ENCODE measurements at regions not wholly inside any gene's neighbourhood (a gene's known extent, or its start where the extent isn't known, plus 50 kb on each side); places are given as distances from the start of the nearest gene placed in this dataset.
"Not testable (repeated sequence)": the region's sequence is repeated elsewhere in the genome, so short reads cannot be mapped to it uniquely, and the experiment has no call there.

DNA sequence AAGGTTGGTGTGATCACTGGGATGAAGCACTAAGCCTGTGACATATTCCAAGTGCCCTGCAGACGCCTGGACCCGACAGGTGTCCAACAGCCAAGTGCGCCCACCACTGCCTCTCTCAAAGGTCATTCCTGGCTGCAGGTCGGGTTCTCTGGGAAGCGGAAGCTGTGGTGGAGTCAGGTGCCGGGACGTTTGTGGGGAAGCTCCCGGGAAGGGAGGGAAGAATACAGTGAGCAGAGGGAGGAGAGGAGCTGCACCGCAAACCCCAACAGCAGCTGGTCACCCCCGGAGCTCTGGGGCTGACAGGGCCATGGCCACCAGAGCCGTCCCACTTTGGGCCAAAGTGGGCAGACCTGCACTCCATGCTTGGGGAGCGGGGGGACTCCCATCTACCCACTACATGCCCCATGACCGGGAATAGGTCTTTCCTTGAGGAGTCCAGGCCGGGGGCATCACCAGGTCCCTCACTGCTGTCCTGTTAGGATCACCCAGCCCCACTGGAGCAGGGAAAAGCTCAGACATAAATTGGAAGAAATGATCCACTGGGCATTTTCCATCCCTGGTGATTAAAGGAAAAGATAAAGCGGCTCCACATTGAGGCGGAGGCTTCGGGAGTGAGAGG, 84.5 kb upstream of the PPP2R2D start:
- DNase-seq (ENCODE audit: low read depth) = no peak

GRCh38 chr10:131816941-131817700, 83.7 kb upstream of the PPP2R2D start:
- no peak for DNase-seq (ENCODE audit: low read depth)

DNA sequence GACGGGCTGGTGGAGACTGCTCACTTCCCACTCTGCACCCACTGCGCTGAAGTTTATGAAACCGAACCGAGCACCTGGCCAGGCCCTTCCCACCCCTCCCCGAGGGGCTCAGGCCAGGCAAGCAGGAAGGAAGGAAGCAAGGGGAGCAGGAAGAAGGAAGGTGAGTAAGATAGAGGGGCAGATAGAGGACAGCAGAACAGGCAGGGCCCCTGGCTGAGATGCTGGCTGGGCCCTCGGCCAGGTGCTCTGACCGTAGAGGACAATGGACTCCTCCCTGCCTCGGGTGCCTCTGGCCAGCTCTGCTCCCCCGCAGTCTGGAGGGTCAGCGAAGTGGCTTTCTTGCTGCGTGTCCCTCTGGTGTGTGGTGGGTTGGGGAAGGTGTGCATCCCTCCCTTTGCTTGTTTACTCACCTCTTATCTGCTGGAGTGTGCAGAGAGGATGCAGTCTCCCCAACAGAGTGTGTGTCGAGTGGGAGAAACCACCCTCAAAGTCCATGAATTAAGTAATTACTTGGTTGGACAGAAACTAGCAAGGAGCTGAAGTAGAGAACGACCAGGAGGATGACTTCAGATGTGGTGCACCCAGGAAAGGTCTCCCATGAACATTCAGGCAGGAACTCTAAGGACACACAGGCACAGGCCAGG, 82.8 kb upstream of the PPP2R2D start:
- DNase-seq (ENCODE audit: low read depth) = no peak

DNA sequence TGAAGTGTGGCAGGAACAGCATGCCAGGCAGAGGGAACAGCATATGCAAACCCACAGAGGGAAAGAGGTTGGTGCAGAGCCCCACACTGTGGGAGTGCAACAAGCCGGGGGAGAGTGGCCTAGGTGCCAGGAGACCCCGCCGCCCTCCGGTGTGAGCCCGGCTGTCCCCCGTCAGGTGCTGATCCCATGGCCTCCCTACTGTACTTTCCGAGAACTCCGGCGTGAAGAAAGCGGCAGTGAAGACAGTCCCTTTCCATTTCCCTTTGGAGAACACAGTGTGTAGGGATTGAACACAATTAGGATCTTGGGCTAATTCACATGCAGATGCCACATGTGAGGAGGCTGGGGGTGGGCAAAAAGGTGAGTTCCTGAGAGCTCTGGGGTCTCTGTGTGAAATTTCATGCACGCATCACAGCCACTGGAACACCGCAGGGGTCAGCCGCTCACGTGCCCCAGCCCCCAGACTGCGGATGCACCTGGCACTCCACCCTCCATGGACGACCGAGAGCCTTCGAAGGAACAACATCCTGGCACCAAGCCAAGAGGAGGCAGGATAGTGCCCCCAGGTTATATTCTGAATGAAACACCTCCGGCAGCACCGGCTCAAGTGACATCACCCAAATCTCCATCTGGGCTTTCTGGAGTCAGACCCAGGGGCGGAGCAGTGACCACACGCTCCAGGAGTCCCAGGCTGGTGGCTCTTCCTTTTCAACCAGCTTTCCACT, 82.1 kb upstream of the PPP2R2D start:
- no peak for DNase-seq (ENCODE audit: low read depth)

DNA sequence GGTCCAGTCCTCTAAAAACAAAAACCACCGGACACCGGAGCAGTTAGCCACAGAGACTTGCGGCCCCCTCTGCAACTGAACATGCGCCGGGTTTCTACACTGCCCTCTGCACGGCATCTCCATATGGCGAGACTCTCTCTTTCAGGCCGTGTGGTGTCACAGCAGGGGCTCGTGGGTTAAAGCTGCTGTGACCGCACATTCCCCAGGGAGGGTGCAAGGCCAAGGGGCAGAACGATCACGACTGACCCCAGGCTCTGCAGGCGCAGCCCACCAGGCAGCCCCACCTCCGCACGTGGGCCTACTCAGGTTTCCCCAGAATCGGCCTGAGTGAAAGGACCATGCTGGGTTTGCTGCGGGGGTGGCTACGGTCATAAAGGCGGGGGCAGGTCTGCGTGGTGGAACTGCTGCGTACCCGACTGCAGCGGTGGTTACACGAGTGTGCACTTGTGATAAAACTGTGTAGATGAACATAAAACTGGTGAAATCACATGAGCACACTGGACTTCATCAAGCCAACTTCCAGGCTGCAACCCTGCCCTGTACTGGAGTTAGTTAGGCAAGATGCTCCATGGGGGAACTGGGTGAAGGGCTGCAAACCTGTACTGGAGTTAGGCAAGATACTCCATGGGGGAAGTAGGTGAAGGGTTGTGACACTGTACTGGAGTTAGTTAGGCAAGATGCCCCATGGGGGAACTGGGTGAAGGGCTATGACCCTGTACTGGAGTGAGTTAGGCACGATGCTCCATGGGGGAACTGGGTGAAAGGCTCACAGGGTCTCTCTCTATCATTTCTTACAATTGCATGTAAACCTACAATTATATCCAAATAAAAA, 81.4 kb upstream of the PPP2R2D start:
- DNase-seq (ENCODE audit: low read depth) = no peak

GRCh38 chr10:131820626-131821025, 80.2 kb upstream of the PPP2R2D start:
- DNase-seq (ENCODE audit: low read depth) = no peak

DNA sequence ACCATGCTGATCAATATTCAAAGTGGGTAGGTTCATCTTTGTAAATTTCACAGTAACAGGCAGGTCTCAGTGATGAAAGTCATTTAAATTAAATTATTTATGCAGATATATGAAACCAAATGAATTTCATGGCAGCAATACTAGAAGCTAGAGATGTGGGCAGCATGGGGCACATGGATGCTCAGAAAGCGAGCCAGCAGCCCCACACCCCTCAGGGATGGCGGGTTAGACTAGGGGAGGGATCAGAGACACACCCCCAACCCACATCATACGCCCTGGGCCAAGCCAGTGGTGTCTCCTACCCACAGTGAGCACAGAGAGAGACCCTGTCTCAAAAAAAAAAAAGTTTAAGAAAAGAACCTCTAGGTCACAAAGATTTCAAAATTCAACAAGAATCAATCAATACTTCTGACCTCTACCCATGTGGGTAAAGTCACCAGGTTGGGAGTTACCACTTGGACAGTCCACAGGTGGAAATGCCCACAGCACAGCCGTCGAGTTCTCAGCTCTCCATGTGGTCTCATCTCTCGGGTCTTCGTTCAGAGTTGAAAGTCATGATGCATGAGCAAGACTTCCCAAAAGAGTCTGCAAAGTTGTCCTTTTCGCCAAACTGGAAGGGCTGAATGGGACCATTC, 79.3 kb upstream of the PPP2R2D start:
- no peak for DNase-seq (ENCODE audit: low read depth)

- DNase-seq (ENCODE audit: low read depth) = no peak
Observed at GRCh38 chr10:131822013-131822691, 78.7 kb upstream of the PPP2R2D start.

DNA sequence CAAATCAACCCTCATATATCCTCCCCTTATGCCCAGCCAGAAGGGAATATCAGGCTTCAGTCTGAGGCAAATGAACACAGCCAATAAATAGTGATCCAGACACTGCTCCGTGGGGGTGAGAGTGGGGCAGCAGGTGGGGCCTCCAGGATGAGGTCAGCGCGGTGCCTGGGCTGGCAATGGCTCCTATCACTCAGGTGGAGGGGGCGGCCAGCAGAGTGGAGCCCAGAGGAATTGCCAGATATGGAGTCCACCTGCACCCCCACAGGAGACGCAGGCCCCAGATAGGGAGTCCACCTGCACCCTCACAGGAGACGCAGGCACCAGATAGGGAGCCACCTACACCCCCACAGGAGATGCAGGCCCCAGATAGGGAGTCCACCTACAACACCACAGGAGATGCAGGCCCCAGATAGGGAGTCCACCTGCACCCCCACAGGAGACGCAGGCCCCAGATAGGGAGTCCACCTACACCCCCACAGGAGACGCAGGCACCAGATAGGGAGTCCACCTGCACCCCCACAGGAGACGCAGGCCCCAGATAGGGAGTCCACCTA, 78.0 kb upstream of the PPP2R2D start:
- DNase-seq (ENCODE audit: low read depth) = no peak

DNA sequence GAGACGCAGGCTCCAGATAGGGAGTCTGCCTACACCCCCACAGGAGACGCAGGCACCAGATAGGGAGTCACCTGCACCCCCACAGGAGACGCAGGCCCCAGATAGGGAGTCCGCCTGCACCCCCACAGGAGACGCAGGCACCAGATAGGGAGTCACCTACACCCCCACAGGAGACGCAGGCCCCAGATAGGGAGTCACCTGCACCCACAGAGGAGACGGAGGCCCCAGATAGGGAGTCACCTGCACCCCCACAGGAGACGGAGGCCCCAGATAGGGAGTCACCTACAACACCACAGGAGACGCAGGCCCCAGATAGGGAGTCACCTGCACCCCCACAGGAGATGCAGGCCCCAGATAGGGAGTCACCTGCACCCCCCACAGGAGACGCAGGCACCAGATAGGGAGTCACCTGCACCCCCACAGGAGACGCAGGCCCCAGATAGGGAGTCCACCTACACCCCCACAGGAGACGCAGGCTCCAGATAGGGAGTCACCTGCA, 77.2 kb upstream of the PPP2R2D start:
- not testable (repeated sequence) for DNase-seq (ENCODE audit: low read depth)

GRCh38 chr10:131824371-131825149, 76.2 kb upstream of the PPP2R2D start:
- no peak for DNase-seq (ENCODE audit: low read depth)

DNA sequence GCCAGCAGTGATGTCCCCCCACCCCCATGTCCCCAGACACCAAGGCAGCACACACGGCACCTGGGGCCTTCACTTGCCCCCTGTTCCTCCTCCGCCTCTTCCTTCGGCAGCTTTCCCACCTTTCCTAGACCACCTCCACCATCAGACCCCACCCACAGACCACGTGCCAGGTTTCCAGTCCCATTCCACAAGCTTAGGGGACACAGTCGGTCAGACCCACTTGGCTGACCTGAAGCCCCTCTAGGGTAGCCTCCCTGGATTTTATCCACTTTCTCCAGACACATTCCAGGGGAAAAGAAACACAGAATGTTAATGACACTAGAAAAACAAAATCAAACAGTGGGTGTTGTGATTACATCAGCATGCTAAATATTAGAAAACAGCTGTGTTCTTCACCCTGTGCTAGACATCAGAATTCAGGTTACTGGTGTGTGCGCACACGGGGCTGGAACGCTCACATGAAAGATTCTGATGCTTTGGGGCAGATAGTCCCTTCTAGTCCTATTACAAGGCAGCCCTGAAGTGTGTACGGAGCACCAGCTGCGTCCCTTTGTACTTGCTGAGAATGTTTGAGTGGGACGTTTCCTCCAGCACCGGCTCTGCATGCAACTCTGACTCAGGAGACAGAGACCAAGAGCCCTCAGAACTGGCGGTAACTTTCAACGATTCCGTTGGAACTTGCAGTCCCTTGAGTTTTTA, 75.5 kb upstream of the PPP2R2D start:
- DNase-seq (ENCODE audit: low read depth) = no peak

DNA sequence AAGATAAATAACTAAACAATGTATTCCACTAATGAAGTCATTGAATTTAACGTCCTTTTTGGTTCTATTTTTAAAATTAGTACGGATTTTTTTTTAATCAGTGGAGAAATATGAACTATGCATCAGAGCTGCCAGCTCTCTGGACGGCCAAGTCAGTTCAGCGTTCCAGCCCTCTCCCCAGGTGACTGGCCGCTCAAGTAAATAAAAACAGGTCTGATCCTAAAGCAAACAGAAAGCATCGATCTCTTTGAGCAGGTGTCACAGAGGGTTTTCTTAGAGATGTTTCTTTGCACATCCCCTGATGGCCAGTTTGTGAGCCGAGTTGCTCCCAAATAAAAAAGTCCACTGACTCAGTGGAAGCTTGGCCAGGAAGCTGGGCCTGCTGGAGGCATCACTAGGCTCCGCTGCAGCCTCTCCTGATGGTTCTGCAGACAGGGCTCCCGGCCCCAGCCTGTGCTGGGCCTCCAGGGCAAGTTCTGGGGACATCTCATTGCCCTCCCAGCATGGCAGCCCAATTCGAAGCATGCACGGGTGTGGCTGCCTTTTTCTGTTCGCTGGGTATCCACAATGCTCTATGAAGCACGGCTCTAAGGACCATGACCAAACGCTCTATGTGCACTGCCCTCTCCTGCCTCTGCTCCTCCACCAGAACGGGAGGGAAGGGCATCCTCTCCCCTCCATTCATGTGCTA, 74.7 kb upstream of the PPP2R2D start:
- no peak for DNase-seq (ENCODE audit: low read depth)

- DNase-seq (ENCODE audit: low read depth) = no peak
Observed at GRCh38 chr10:131829156-131829930, 71.5 kb upstream of the PPP2R2D start.

DNA sequence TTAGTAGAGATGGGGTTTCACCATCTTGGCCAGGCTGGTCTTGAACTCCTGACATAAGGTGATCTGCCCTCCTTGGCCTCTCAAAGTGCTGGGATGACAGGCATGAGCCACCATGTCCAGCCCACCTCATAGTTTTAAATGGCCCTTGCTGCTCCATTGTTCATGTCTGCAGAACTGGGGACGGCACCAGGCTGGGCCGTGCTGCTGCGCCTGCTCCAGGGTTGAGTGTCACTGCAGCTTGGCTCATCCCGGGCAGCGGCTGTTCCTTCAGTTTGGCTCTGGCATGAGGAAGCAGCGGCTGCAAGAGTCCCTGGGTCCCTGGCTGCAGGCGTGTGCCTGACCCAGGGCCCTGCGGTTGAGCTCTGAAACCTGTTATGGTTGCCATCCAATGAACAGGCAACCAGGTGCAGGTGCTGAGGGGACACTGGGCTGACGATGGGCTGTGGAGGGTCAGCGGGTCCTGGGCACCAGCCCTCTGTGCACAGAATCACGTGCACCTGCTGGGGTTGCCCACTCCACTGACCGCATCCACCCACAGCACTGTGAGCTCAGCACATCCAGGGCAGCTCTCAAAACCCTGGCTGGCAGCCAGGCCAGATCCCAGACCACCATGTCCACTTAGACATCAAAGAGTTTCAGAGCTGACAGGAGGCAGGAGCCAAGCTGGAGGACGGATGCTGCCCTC, 70.2 kb upstream of the PPP2R2D start:
- DNase-seq (ENCODE audit: low read depth) = no peak

GRCh38 chr10:131831561-131831960, 69.2 kb upstream of the PPP2R2D start:
- DNase-seq (ENCODE audit: low read depth) = no peak

Data from LHCN-M2 (cell line).